Activated naive CD4-positive, alpha-beta T cell treated with anti-CD3 and anti-CD28 coated beads, Interleukin-2, amount 10 ng/mL, durations not matched to agents 7 days and 5 days (primary cell): ENCODE measurements at regions not wholly inside any gene's neighbourhood (a gene's known extent, or its start where the extent isn't known, plus 50 kb on each side); places are given as distances from the start of the nearest gene placed in this dataset.
"Not testable (repeated sequence)": the region's sequence is repeated elsewhere in the genome, so short reads cannot be mapped to it uniquely, and the experiment has no call there.

ENCODE experiments used
- CTCF ChIA-PET: fragments of 350-600 bp; sonication (Branson Sonifier 250); formaldehyde crosslinking; loops from one replicate; lab custom pipeline; 2021; ENCODE audit warnings: antibody characterized with exemption; lab: Charles Lee
- DNase-seq: peaks from one replicate; pipeline ENCODE4 v3.0.0-alpha.2; 2020
- H3K27ac Mint-ChIP-seq: one replicate; pipeline ENCODE4 v1.8.0; 2021; ENCODE audit warnings: mild to moderate bottlenecking, moderate library complexity, mixed read lengths
- H3K27me3 Mint-ChIP-seq: one replicate; pipeline ENCODE4 v1.8.0; 2021; ENCODE audit warnings: mild to moderate bottlenecking, mixed read lengths
- H3K36me3 Mint-ChIP-seq: one replicate; pipeline ENCODE4 v1.8.0; 2021; ENCODE audit warnings: mixed read lengths
- H3K4me1 Mint-ChIP-seq: one replicate; pipeline ENCODE4 v1.8.0; 2021; ENCODE audit warnings: mixed read lengths
- H3K4me3 Mint-ChIP-seq: one replicate; pipeline ENCODE4 v1.8.0; 2021; ENCODE audit warnings: mild to moderate bottlenecking, moderate library complexity, mixed read lengths
- H3K9me3 Mint-ChIP-seq: one replicate; pipeline ENCODE4 v1.8.0; 2021; ENCODE audit warnings: mixed read lengths

- H3K4me1 Mint-ChIP-seq: no peaks in the 10 kb centered on the region
- CTCF ChIA-PET: no interaction called here
- H3K27me3 Mint-ChIP-seq: no peaks in the 10 kb centered on the region
- H3K36me3 Mint-ChIP-seq: no peaks in the 10 kb centered on the region
- DNase-seq: no peak
- no peak overlapping the region for H3K27ac Mint-ChIP-seq
- H3K4me3 Mint-ChIP-seq: no peak overlapping the region
- no peaks in the 10 kb centered on the region for H3K9me3 Mint-ChIP-seq
These were observed 280.9 kb upstream of the BOD1L1 start for GRCh38 chr4:13908455-13908854.

GRCh38 chr4:13910556-13910955, 283.0 kb upstream of the BOD1L1 start:
- CTCF ChIA-PET: no interaction called here
- no peaks in the 10 kb centered on the region for H3K36me3 Mint-ChIP-seq
- H3K27me3 Mint-ChIP-seq: no peaks in the 10 kb centered on the region
- H3K4me1 Mint-ChIP-seq: no peaks in the 10 kb centered on the region
- H3K9me3 Mint-ChIP-seq: no peaks in the 10 kb centered on the region
- no peak overlapping the region for H3K27ac Mint-ChIP-seq
- H3K4me3 Mint-ChIP-seq: no peak overlapping the region
- DNase-seq: no peak

GRCh38 chr4:13911256-13911655, 283.7 kb upstream of the BOD1L1 start:
- Mint-ChIP-seq H3K4me3 (no peak overlapping the region), H3K4me1 (no peaks in the 10 kb centered on the region), H3K9me3 (no peaks in the 10 kb centered on the region), H3K36me3 (no peaks in the 10 kb centered on the region), H3K27me3 (no peaks in the 10 kb centered on the region), H3K27ac (no peak overlapping the region)
- CTCF ChIA-PET: no interaction called here
- no peak for DNase-seq

DNA sequence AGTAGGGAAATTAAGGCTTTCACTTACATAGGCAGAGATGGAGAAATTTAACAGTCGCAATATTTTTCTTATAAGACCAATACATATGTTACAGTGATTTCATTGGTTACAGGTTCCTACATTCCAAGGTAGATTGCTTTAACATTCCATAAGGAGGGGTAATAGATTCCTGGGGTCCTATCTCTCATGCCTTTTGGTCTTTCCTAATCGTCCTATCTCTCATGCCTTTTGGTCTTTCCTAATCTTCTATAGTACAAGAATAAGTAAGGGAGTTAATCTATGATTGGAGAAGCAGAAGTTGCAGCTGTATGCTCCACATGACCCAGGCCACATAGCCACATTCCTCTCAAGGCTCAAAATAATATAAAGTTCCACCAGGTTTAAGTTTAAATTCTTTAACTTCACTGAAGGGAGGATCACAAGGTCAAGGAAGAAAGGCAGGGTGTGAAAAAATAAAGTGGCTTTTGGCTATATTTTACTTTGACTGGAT, 285.0 kb upstream of the BOD1L1 start:
- CTCF ChIA-PET: no interaction called here
- Mint-ChIP-seq H3K4me1 (no peaks in the 10 kb centered on the region), H3K4me3 (no peak overlapping the region), H3K9me3 (no peaks in the 10 kb centered on the region), H3K27me3 (no peaks in the 10 kb centered on the region), H3K27ac (no peak overlapping the region), H3K36me3 (no peaks in the 10 kb centered on the region)
- no peak for DNase-seq

DNA sequence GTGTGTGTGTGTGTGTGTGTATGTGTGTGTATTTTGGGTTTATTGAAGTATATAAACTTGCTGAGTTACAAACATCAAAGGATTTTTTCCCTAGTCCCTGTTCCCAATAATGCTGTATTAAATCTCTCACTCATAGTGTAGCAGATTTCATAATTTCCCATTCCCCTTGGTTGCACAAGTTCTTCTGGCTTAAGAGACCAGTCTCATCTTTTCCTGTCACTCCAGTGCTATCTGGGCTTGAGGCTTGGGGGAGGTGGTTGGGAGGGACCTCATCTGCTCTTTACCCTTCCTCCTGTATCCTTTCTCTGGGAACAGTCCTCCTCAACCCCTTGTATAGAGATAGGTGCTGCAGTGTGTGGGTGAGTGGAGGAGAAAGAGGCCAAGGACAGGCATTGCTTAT, 285.4 kb upstream of the BOD1L1 start:
- H3K27me3 Mint-ChIP-seq: no peaks in the 10 kb centered on the region
- H3K4me3 Mint-ChIP-seq: no peak overlapping the region
- DNase-seq: no peak
- no peaks in the 10 kb centered on the region for H3K9me3 Mint-ChIP-seq
- no peak overlapping the region for H3K27ac Mint-ChIP-seq
- CTCF ChIA-PET: no interaction called here
- no peaks in the 10 kb centered on the region for H3K4me1 Mint-ChIP-seq
- no peaks in the 10 kb centered on the region for H3K36me3 Mint-ChIP-seq

DNA sequence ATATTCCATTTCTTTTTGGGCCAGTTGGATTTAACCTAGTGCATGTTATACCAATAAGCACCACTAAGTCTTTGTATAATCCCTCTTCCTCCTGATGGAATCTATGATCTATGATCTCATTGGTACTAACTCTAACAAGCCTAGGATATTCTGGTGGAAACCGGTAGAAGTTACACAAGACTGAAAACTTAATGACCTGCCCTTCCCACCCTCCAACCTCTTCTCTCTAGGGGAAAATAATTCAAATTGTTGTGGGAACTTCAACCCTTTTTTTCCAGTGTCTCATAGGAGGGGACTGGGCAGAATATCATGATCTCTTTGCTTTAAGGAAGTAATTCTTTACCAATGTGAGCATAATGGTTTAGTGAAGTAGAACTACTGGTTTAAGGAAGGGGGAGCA, 289.5 kb upstream of the BOD1L1 start:
- Mint-ChIP-seq H3K27ac (no peak overlapping the region), H3K27me3 (no peaks in the 10 kb centered on the region), H3K4me3 (no peak overlapping the region), H3K9me3 (no peaks in the 10 kb centered on the region), H3K36me3 (no peaks in the 10 kb centered on the region), H3K4me1 (no peaks in the 10 kb centered on the region)
- DNase-seq: no peak
- CTCF ChIA-PET: no interaction called here

DNA sequence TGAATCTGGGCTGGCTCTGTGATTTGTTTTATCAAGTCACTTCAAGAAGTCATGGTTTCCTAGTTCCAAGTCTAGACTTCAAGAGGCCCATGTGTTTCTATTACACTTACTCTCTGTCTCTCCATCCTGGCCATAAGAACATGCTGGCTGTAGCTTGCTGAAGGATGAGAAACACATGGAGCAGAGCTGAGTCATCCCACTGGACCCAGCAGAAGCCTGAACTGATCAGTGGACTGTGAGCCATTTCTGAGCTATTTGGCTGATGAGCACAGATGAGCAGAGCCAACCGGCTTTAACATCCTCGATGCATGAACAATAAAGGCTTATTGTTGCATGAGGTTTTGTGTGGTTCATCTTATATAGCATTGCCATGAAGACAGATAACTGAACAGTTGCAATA, 290.6 kb upstream of the BOD1L1 start:
- Mint-ChIP-seq H3K4me3 (no peak overlapping the region), H3K4me1 (no peaks in the 10 kb centered on the region), H3K36me3 (no peaks in the 10 kb centered on the region), H3K27ac (no peak overlapping the region), H3K9me3 (no peaks in the 10 kb centered on the region), H3K27me3 (no peaks in the 10 kb centered on the region)
- no peak for DNase-seq
- CTCF ChIA-PET: no interaction called here

DNA sequence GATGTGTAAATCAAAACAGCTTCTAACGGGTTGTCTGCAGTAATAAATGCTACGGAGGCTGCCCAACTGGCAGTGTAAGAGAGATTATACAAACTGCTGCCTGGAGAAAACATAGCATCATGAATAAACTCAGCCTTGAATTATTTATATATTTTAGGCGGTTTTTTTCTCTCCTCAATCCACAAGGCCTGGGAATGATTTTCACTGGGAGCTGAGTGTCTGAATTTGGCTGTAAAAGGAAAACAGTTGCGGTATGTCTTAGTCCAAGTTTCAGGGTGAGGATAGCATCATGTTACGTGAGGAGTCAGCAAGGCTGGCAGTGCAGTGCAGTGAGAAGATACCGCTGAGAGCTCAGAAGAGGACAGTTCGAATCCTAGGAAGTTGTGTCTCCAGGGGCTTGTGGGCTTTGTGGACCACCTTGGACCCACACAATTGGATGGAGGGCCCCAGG, 291.5 kb upstream of the BOD1L1 start:
- H3K27ac Mint-ChIP-seq: no peak overlapping the region
- no peak overlapping the region for H3K4me3 Mint-ChIP-seq
- no peaks in the 10 kb centered on the region for H3K27me3 Mint-ChIP-seq
- H3K36me3 Mint-ChIP-seq: no peaks in the 10 kb centered on the region
- no peaks in the 10 kb centered on the region for H3K4me1 Mint-ChIP-seq
- DNase-seq: no peak
- CTCF ChIA-PET: no interaction called here
- no peaks in the 10 kb centered on the region for H3K9me3 Mint-ChIP-seq

GRCh38 chr4:13920111-13920875, 292.8 kb upstream of the BOD1L1 start:
- CTCF ChIA-PET: no interaction called here
- H3K4me1 Mint-ChIP-seq: no peaks in the 10 kb centered on the region

DNA sequence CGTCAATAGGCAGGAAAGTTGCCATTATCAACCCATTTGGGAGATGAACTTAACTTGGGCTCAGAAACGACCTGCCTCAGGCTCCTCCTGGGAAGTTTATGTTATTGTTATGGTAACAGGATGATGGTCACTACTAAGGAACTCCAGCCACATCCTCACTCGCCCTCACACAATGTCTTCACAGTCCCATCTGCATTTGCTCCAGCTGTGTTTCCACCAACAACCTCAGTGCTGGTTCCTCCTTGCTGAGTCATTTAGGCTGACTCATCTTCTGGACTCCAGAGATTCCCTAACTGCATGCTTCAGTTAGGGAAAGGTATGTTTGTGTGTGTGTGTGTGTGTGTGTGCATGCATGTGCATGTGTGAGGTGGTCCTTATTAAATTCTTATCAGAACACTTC, 293.4 kb upstream of the BOD1L1 start:
- Mint-ChIP-seq H3K27ac (no peak overlapping the region), H3K9me3 (no peaks in the 10 kb centered on the region), H3K36me3 (no peaks in the 10 kb centered on the region), H3K4me3 (no peak overlapping the region), H3K27me3 (no peaks in the 10 kb centered on the region), H3K4me1 (no peaks in the 10 kb centered on the region)
- DNase-seq: no peak
- CTCF ChIA-PET: no interaction called here

More at GRCh38 chr4:13920111-13920875, 292.8 kb upstream of the BOD1L1 start:
- Mint-ChIP-seq H3K9me3 (no peaks in the 10 kb centered on the region), H3K27ac (no peak overlapping the region), H3K36me3 (no peaks in the 10 kb centered on the region), H3K27me3 (no peaks in the 10 kb centered on the region), H3K4me3 (no peak overlapping the region)
- DNase-seq: no peak

GRCh38 chr4:13921805-13922204, 294.3 kb upstream of the BOD1L1 start:
- Mint-ChIP-seq H3K36me3 (no peaks in the 10 kb centered on the region), H3K4me1 (no peaks in the 10 kb centered on the region), H3K9me3 (no peaks in the 10 kb centered on the region), H3K4me3 (no peak overlapping the region), H3K27me3 (no peaks in the 10 kb centered on the region), H3K27ac (no peak overlapping the region)
- CTCF ChIA-PET: no interaction called here
- no peak for DNase-seq

DNA sequence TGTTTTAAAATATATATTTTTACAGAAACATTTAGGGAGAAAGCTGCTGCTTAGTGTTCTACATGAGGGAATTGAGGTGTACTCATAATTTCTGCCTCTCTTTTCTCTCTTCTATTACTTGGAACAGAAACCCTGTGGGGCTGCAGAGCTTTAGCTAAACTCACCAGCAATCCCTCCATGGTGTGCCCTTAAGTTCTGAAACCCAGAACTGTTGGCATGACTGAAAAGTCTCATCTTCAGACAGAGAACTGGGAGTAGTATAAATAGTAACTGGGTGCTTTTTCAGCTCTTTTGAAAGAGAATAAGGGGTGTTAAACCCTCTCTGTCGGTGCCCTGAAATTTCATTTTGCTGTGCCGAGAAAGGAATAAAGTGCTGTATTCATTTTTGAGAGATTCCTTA, 294.9 kb upstream of the BOD1L1 start:
- Mint-ChIP-seq H3K4me3 (no peak overlapping the region), H3K9me3 (no peaks in the 10 kb centered on the region), H3K27ac (no peak overlapping the region), H3K4me1 (no peaks in the 10 kb centered on the region), H3K27me3 (no peaks in the 10 kb centered on the region), H3K36me3 (no peaks in the 10 kb centered on the region)
- CTCF ChIA-PET: no interaction called here
- no peak for DNase-seq

- Mint-ChIP-seq H3K36me3 (no peaks in the 10 kb centered on the region), H3K9me3 (no peaks in the 10 kb centered on the region), H3K27ac (no peak overlapping the region), H3K4me3 (no peak overlapping the region), H3K27me3 (no peaks in the 10 kb centered on the region), H3K4me1 (no peaks in the 10 kb centered on the region)
- CTCF ChIA-PET: no interaction called here
- no peak for DNase-seq
These were observed 295.5 kb upstream of the BOD1L1 start for GRCh38 chr4:13922873-13923645.

GRCh38 chr4:13924900-13925299, 297.4 kb upstream of the BOD1L1 start:
- H3K9me3 Mint-ChIP-seq, H3K36me3 Mint-ChIP-seq, H3K4me1 Mint-ChIP-seq, CTCF ChIA-PET, DNase-seq, H3K27ac Mint-ChIP-seq, H3K4me3 Mint-ChIP-seq, H3K27me3 Mint-ChIP-seq: not testable (repeated sequence)

- H3K9me3 Mint-ChIP-seq: no peaks in the 10 kb centered on the region
- H3K27me3 Mint-ChIP-seq: no peaks in the 10 kb centered on the region
- no peaks in the 10 kb centered on the region for H3K4me1 Mint-ChIP-seq
- H3K36me3 Mint-ChIP-seq: no peaks in the 10 kb centered on the region
- no peak overlapping the region for H3K27ac Mint-ChIP-seq
- H3K4me3 Mint-ChIP-seq: no peak overlapping the region
- CTCF ChIA-PET: no interaction called here
- DNase-seq: no peak
These were observed 300.7 kb upstream of the BOD1L1 start for GRCh38 chr4:13928214-13928613.
